HG03457 (cell line): ENCODE measurements at regions not wholly inside any gene's neighbourhood (a gene's known extent, or its start where the extent isn't known, plus 50 kb on each side); places are given as distances from the start of the nearest gene placed in this dataset.
A peak's percentile ranks its signal among the peaks of the same experiment; 100 is the strongest.
"Not testable (repeated sequence)": the region's sequence is repeated elsewhere in the genome, so short reads cannot be mapped to it uniquely, and the experiment has no call there.

Experiments
- ATAC-seq: cut with Tn5 transposase; IDR thresholded peaks from one replicate; pipeline ENCODE4 v1.9.1; 2021; ENCODE audit warnings: moderate number of reproducible peaks; ENCODE audit not compliant: unreplicated experiment

- ATAC-seq = no peak
Observed at GRCh38 chrX:46234775-46235174, 310.4 kb downstream of the ZNF674 start.

GRCh38 chrX:46228389-46228788, 316.8 kb downstream of the ZNF674 start:
- ATAC-seq = no peak

DNA sequence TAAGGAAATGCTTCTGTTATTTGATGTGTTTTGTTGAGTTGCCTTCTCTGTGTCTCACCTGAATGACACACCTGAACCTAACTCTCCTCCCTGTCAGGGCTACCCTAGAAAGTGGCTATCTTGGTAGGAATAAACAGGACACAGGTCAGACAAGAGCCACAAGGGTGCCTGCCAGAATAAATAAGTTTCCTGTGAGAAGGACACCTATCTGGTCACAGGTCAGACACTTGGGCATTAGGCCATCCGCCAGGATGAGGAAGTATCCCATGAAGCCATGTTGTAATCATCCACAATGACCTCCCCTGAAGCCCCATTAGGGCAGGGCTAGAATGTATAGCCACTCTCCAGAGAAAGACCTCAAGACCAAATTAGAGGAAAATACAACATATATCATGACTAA, 318.8 kb downstream of the ZNF674 start:
- no peak for ATAC-seq

DNA sequence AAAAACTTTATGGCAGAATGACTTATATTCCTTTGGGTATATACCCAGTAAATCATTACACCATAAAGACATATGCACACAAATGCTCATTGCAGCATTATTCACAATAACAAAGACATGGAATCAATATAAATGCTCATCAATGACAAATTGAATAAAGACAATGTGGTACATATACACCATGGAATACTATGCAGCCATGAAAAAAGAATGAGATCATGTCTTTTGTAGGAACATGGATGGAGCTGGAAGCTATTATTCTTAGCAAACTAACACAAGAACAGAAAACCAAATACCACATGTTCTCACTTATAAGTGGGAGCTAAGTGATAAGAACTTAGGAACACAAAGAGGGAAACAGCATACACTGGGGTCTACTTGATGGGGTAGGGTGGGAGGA, 321.7 kb downstream of the ZNF674 start:
- not testable (repeated sequence) for ATAC-seq

DNA sequence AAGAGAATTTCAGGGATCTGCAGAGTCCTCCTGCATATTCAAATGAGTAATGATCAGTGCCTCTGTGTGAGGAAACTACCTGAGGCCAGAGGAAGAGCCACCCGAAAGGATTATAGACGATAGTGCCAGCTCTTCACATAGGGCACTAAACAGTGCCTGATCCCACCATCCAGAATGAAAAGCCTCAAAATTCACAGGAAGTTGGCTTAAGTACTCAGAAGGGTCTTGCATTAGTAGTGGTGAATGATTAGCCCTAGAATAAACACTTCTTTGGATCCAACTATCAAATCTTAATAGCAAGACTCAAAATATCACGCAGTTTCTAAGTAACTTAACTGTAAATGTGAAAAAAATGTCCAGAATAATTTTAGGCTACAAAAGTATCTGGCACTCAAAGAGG, 324.4 kb downstream of the ZNF674 start:
- no peak for ATAC-seq

GRCh38 chrX:46218373-46218772, 326.8 kb downstream of the ZNF674 start:
- no peak for ATAC-seq

- ATAC-seq = no peak
Observed at GRCh38 chrX:46216406-46216805, 328.8 kb downstream of the ZNF674 start.

- ATAC-seq = no peak
Observed at GRCh38 chrX:46211079-46211478, 334.1 kb downstream of the ZNF674 start.

DNA sequence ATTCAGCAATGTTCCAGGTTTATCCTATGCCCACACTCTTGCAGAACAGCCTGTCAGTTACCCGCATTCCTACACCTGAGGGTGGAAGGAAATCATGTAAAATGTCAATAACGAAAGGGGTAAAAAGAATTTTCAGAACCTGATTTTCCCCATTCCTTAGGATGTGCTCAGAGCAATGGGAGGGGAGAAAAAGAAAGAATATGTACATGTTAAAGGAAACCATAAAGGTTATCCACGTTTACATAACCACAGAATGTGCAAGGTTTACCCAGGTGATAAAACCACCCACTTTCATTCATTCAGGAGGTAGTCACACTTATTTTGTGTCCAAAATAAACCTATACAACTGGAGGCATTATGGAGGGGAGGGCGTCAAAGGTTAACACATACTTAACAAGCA, 335.5 kb downstream of the ZNF674 start:
- no peak for ATAC-seq

GRCh38 chrX:46209037-46209436, 336.2 kb downstream of the ZNF674 start:
- ATAC-seq = no peak

- ATAC-seq = peak; percentile 67
Observed at GRCh38 chrX:46208225-46208854, 336.9 kb downstream of the ZNF674 start.

- no peak for ATAC-seq
Observed at GRCh38 chrX:46204721-46205422, 340.3 kb downstream of the ZNF674 start.

DNA sequence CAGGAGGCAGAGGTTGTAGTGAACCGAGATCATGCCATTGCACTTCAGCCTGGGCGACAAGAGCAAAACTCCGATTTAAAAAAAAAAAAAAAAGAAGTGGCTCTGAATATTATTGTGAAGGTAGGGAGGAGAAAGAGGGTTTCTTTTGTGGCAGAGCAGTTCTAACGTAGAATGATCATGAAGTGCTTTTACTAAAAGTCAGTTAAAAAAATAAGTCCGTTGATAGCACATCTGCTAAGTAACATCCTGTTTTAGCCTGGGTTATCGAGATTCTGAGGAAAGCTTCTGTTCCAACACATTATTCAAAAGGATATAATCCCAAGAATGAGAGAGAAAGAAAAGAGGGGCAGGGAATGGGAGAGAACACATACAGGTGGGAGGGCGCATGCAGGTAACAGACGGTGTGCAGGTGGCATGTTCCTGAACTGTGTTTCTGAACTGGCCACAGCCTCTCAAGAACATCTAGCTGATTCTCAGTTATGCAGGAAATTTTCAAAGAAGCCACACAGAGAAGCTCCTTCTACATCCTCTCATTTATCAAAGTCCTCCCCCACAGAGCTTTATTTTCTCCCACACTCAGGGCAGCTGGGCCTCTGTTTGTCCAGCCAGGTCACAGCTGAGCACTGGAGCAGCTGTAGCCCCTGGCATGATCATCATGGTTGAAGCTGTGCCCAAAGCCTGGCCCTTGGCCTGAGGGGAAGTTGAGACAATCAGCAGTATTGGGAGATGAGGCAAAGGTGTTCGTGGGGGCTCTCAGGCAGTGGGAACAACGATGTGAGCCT, 342.3 kb downstream of the ZNF674 start:
- ATAC-seq = no peak

DNA sequence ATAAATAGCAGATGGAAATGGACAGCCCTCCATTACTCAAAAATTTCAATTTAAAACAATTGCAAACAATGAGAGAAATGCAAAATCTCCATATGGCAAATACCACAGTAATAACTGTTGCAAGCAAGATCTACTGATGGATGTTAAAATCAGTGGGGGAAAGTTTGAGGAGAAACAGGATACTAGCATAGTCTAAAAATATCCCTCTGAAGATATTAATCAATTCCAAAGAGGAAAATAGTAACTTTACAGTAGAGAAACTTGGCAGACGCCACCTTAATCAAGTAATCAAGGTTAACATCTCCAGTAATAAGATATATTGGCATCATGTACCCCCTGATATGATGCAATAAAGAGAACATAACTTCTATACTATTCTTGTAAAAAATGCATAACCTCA, 344.8 kb downstream of the ZNF674 start:
- ATAC-seq = no peak

DNA sequence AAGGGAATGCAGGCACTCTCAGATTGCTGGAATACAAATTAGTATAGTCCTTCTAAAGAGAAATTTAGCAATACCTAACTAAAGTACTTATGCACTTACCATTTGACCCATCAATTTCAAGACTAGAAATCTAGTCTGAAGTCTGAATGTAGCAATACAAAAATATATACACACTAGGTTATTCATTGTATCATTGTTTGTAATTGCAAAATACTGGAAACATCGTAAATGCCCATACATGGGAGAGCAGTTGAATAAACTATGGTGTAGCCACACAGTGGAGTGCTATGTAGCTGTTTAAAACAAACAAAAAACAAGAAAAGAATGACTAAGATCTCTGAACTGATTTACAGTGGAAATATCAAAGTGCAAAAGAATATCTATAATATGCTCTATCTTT, 346.4 kb downstream of the ZNF674 start:
- no peak for ATAC-seq

GRCh38 chrX:46186811-46187106, 358.5 kb downstream of the ZNF674 start:
- ATAC-seq = not testable (repeated sequence)

DNA sequence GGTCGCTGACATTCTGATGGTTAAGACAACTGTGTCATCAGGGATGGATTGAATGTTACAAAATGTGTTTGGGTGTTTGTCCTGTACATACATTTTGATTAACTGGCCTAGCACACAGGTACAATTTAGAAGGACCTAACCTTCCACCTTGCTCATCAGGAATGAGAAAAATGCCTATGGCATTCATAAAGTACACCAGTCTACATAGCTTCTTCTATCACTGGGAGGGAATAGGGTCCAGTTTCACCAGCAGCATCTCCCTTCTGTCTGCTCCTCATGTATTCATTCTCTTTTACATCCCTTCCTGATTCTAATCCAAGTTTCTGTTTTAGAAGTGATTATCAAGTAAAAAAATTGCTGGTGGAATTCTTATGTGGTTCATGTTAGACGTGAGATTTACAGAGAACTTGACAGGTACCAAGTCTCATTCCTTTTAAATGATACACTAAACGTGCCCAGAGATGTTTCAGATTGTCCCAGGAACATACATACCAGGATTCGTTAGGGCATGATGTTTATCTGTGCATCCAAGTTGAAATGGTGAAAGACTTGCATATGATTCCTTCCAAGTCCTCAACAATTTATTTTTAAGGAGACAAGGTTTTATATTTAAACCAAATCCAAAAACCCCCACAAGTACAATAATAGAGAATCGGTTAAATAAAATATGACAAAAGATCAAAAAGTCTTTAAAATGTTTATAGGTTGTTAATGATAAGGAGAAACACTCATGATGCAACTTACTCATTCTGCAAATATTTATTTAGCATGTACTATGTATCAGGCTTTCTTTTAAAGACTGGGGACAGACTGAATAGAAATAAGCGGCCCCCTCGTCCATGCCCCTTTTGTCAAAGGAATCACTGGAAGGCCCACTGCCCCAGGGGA, 359.1 kb downstream of the ZNF674 start:
- no peak for ATAC-seq

- ATAC-seq = no peak
Observed at GRCh38 chrX:46184749-46185148, 360.5 kb downstream of the ZNF674 start.

GRCh38 chrX:46180258-46180687, 364.9 kb downstream of the ZNF674 start:
- ATAC-seq = peak; percentile 92

DNA sequence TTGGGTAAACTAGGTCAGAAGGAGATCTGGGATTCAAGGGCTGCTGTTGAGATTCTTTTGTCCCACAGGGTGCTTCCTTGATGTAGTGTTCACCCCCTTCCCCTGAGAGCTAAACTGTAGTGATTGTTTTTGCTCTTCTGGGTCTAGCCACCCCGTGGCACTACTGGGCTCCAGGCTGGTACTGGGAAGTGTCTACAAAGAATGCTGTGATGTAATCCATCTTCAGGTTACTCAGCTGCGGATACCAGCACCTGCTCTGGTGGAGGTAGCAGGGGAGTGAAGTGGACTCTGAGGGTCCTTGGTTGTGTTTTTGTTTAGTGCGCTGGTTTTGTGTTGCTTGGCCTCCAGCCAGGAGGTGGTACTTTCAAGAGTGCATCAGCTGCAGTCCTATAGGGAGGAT, 365.5 kb downstream of the ZNF674 start:
- ATAC-seq = no peak

DNA sequence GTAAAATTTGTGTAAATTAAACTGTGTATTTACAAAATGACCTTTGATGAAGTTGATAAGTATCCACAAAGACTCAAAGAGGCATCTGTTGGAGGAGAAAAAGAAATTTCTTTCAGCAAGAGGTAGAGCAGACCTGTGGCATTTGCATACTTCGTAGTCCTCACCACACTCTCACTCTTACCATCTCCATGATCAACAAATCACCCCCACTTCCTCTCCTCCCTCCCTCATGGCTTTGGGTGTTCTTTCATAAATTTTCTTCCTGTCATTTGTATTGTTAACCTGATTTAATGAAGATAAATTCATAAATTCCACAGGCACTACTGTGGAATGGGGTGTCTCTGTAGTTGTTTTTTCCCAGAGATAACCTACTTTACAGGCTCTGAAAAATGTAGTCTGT, 366.5 kb downstream of the ZNF674 start:
- no peak for ATAC-seq
